Transverse colon (tissue), 4 donors: ENCODE measurements at regions not wholly inside any gene's neighbourhood (a gene's known extent, or its start where the extent isn't known, plus 50 kb on each side); places are given as distances from the start of the nearest gene placed in this dataset.

Experiments used
- EP300 ChIP-seq: sonication (generic); formaldehyde crosslinking; IDR thresholded peaks from one replicate; pipeline ENCODE4 v1.6.1; 2017; ENCODE audit warnings: antibody characterized with exemption, low read depth
- POLR2A ChIP-seq: fragments of 450-650 bp; IDR thresholded peaks from one replicate; pipeline ENCODE4 v1.6.1; 2016; ENCODE audit warnings: antibody characterized with exemption, mild to moderate bottlenecking, moderate library complexity
- POLR2AphosphoS5 ChIP-seq, 3 donors: sonication (generic); formaldehyde crosslinking; IDR thresholded peaks; one replicate each; pipeline ENCODE4 v1.6.1; 2016; ENCODE audit warnings: antibody characterized with exemption in 3 of 3
- TF ChIP-seq, protein P1 (sequence below), 5 experiments: fragments of 200-600 bp in 3 of 5; fragments of 450-650 bp in 2 of 5; sonication (generic) in 3 of 5; IDR thresholded peaks; 1 replicate in 2 of 5; 2 replicates in 3 of 5; pipeline ENCODE4 v1.5.1; 2016 to 2017; ENCODE audit warnings: antibody characterized with exemption in 5 of 5, inconsistent platforms in 3 of 5, mild to moderate bottlenecking in 2 of 5, moderate library complexity in 1 of 5

DNA sequence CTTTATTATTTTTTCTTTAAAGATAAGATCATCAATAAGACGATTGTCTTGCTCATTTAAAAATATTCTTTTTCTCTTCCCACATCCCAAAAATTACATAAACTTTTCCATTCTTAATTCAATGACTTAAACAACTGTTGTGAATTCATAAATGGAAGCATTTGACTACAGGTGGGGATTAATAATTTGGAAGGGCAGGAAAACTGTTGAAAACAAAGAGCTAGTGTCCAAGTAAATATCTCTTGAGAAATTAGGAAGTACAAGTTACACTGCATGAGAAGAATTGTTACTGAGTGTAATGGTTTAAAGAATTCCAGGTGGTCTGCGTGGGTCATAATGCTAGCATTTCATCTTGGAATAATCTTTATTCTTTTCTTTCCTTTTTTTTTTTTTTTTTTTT, 634.8 kb upstream of the ZEB2 start:
- TF ChIP-seq POLR2A (no peak), POLR2AphosphoS5 (IDR thresholded peaks at IDR 0.05) (no peak), EP300 (no peak)
- TF ChIP-seq, protein P1, sequence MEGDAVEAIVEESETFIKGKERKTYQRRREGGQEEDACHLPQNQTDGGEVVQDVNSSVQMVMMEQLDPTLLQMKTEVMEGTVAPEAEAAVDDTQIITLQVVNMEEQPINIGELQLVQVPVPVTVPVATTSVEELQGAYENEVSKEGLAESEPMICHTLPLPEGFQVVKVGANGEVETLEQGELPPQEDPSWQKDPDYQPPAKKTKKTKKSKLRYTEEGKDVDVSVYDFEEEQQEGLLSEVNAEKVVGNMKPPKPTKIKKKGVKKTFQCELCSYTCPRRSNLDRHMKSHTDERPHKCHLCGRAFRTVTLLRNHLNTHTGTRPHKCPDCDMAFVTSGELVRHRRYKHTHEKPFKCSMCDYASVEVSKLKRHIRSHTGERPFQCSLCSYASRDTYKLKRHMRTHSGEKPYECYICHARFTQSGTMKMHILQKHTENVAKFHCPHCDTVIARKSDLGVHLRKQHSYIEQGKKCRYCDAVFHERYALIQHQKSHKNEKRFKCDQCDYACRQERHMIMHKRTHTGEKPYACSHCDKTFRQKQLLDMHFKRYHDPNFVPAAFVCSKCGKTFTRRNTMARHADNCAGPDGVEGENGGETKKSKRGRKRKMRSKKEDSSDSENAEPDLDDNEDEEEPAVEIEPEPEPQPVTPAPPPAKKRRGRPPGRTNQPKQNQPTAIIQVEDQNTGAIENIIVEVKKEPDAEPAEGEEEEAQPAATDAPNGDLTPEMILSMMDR (IDR thresholded peaks at IDR 0.05) = no peak
